GM18868 (cell line): ENCODE measurements at regions not wholly inside any gene's neighbourhood (a gene's known extent, or its start where the extent isn't known, plus 50 kb on each side); places are given as distances from the start of the nearest gene placed in this dataset.

ENCODE experiments used
- ATAC-seq: cut with Tn5 transposase; IDR thresholded peaks from one replicate; pipeline ENCODE4 v1.9.1; 2021; ENCODE audit warnings: mild to moderate bottlenecking, moderate library complexity; ENCODE audit not compliant: unreplicated experiment

DNA sequence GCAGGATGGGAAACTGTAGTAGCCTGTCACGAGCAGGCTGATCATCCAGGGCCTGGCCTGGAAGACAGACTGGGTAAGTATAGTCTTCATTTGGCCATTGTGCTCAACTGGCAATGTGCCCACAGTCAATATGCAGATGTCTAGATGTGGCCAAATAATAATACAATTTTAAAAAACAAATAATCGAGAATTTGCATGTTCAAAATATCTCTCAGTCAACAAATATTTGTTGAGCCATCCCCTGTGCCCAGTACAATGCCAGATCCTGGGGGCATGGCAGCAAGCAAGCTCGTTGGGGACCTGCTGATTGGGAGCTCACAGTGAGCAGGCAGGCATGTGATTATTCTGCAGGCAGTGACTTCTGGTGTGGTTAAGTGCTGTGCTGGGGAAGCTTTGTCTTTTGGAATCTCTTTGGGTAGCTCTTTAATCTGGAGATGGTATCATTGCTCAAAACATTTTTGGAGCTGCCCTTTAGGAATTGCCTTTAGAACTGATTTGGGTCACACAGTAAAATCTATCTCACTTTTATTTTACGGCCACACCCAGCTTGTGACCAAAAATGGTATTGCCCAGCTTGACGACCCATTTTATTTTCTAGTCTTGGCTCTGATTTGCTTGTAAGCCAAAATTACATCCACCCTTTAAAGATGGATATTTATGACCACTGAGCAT, 92.2 kb downstream of the PLCE1 start:
- ATAC-seq = no peak

DNA sequence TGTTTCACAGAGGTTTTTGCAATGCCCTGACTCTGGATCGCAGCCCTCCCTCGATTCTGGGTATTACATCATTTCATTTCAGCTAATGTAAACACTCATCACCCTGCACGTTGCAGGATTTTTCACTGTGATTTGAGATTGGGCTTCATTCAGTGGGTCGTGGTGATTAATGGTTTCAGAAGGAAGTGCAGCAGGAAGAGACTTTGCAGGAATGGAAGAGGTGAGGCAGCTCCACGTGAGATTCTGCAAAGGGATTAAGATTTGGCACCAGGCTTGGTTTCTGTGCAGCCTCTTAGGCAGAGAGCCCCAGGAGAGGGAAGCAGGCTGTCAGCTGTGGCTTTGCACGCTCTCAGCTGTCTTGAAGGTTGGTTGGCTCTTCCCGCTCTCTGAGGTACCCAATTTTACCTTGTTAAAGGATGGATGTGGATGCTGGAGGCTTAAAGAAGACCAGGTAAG, 95.2 kb downstream of the PLCE1 start:
- no peak for ATAC-seq

DNA sequence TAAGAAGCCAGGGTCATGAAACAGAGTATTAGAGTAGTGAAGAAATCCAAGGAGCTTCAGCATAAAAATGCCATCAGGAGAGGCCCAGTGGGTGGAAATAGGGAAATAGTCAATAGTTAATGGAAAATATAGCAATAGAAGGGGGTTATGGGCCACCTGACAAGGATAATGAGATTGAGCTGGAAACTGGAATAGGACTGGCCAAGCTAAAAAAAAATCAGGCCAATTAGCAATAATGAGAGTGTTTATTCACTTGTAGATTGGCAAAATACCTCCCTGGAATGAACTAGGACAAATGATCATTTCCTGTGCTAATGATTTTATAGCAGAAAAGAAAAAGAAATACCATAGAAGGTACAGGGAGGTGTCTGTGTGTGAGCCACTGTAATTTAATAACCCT, 97.9 kb downstream of the PLCE1 start:
- ATAC-seq = no peak

DNA sequence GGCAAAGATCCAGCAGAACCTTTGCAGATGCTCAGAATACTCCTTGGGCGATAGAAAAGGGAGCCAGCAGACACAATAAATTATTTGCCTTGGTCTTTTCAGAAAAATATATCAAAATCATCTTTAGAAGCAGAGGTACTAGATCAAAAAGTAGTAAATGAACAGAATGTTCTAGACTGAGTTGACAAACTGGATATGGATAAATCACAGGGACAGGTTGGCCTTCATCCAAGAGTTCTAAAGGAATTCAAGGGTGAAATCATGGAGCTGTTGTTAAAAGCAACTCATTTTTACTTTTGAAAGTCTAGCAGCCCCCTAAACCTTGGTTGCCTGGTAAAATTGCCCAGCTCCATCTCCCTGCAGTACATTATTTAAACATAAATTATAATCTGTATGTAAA, 99.1 kb downstream of the PLCE1 start:
- ATAC-seq = no peak

DNA sequence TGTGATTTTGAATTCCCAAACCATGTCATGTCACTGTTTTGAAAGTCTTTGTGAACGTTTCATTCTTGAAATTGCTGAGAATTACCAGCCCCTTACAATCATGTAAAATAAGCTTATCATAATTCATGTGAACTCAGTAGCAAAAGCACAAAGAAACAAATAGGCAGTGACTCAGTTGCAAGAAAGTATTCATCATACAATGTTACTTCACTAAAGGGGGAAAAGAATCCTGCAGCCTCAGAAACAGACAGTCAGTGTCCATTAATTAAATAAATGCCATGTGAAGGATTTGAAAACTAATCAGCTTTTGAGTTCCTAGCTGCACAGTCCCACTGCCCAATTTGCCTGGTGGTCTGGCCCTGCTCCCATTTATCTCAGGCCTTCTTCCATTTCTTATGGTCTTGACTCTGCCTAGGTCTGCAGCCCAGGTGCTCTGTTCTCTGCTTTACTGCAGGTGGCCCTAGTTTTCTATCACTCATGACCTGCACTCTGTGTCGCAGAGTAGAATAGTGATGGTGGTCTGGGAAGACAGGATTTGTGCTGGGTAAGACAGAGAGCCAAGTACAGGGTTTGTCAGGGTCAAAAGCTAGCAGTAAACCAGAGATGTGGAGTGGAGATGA, 99.7 kb downstream of the PLCE1 start:
- ATAC-seq = no peak

DNA sequence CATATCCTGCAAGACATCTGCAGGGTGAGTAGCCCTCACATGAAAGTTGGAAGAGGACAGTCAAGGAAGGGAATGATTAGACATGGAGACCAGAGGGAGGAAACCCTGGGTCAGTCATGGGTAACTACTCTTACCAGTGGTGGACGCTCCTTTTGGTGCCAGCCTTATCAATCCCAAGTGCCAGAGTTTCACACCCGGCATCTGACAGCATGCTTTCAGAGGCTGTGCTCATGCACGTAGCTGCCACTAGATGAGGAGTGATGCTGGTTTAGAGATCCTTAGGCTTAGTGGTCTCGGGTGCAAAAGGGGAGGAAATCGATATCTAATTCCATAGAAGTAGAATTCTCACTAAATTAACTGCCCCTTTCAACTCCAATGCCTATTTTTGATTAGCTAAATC, 100.8 kb downstream of the PLCE1 start:
- no peak for ATAC-seq

DNA sequence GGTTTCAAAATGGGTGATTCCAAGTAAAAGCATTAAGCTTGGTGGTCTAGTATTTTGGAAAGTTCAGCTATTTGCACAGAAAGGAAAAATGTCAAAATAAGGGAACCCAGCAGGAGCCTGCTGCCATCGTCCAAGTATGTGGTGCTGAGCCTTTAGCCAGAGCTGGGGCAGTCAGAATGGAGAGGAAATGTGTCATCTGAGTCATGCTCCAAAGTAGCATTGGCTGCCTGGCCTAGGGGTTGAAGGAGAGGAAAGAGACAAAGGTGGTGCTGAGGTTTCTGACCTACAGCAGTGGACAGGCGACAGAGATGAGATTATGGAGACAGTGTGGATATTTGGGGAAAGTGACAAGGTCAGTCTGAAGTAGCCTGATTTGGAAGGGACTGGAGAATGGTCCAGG, 103.9 kb downstream of the PLCE1 start:
- ATAC-seq = no peak

DNA sequence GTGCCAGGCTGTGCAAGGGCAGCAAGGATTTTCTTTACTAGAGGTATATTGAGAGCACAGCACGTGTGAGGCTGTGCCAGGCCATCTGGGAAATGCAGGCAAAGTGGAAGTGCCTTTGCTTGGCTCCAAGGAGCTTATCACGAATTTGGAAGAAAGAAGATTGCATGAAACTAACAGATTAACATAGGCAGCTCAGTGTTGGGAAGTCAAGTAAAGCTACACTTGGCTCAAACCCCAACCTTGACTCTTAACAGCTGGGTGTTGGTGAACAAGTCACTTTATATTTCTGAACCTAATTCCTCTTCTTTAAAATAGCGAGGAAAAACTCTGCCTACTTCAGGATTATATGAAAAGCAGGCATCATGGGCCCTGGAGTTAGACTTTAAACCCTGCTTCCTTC, 105.2 kb downstream of the PLCE1 start:
- no peak for ATAC-seq

DNA sequence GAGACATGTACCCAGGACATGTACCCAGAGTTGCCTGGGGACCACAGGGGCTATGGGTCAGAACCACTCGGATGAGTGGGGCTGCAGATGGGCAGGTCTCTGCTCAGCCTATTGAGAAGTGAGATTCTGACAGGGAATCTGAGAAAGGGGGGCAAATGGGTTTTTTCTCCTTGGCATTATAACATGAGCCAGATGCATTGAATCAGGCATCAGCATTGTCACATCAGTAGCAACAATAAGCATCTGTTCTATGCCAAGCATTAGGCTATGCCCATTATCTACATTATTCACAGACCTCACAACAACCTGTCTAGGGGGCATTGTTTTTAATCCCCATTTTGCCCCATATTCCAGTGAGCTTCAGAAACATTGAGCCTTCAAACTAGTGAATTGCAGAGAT, 108.2 kb downstream of the PLCE1 start:
- ATAC-seq = no peak

DNA sequence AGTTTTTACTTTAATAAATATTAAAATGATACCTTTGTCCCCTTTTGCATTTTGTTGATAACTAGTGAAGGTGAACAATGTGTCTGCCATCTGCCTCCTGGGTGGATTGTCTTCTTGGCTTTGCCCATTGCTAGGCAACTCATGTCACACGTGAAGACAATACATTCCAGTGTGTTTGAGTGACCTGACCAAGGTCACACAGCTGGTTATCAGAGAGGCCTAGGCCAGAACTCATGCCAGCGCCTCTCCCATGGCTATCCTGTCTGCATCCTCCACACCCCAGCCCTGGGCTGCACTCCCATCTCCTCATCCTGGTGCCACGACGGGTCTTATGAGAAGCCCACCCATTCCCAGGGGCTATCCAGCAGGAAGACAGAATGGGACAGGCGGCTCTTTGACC, 108.7 kb downstream of the PLCE1 start:
- ATAC-seq = no peak

DNA sequence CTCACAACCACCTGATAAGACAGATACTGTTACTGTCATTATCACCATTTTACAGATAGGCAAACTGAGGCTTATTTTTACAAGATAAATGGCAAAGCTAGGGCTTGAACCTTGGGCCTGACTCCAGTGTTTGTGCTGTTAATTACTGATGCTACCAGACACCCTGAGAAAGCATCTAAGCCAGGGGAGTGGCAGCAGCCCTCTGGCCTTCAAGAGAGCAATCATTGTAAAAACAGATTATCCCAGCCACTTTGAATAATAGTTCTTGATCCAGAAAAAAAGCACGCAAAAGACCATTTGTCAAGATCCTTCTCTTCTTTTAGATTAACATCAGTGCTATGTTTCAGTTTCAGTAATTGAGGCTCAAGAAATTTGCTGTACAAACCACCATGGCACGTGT, 109.5 kb downstream of the PLCE1 start:
- ATAC-seq = no peak

DNA sequence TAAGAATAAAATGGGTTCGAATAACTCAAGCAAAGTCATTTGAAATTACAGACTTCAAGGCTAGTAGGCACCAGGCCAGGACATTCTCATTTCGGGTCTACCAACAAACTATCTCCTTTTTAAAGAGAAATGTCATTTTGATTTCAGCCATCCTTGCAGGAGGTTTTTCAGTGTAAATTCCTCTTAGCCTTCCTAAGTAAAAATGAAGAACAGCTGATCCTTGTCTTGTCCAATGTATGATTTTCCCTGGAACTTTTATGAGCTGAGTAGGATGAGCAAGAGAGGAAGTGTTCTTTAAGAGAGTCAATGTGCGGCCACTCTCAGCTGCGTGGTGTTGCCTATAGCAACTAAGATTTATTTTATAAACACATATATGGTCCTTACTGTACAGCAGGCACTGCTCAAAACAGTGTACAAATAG, 110.1 kb downstream of the PLCE1 start:
- ATAC-seq = no peak

DNA sequence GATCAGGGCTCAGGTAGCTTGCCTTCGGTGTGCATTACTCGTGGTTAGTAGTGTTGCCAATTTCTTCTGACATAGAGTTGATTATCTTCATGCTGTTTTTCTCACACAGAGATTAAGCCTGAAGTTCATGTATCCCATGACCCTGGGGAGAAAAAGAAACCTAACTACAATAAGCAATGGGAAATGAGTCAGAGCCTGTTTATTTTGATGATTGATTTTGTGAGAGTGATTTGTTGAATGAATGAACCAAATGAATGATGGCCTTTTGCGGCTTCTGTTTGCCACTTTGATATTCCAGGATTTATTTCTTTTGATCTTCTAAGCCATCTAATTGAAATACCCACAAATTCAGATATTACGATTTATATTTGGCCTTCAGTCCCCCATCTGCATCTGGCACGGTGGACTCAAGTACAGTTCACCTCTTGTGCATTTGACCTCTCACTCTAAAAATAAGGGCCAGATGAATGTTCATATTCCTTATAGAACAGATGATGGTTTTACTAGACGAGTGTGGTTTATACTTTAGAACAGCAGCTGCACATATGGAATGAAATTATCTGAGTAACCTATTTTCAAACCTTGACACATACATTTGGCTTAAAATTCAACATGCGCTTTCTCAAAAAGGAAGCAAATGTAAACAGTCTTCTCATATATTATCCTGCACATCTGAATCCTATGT, 110.7 kb downstream of the PLCE1 start:
- ATAC-seq = no peak

DNA sequence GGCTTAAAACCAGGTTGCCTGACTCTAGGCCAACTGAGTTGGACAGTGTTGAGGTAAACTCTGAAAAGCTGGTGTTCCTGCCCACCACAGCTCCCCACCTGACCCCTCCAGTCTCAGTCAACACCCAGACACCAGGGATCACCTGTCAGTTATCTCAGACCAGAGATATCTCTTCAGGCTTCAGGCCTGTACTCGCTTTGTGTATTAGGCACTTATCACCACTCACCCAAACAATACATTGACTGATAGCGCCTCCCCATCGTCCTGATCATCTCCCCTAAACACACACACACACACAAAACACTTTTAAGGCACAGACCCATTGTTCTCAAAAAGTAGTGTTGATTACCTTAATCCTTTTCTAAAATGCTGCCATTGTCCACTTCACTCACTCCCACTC, 111.5 kb downstream of the PLCE1 start:
- ATAC-seq = no peak

DNA sequence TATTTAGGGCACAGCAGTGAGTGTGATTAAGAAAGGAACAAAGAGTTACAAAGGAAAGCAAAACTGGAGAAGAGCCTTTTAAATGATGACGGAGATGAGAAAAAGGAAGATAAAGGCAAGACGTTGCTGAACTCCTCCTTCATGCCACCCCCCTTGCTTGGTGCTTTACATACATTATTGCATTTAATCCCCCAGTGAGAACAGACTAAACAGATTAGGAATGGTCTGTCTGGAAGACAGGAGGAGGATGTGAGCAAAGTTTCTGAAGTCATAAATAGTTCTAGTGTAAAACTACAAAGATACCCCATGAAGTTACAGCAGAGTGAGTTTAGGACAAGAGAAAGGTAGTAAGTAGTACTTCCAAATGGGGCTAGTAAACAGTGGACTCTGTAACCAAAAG, 113.5 kb downstream of the PLCE1 start:
- no peak for ATAC-seq

DNA sequence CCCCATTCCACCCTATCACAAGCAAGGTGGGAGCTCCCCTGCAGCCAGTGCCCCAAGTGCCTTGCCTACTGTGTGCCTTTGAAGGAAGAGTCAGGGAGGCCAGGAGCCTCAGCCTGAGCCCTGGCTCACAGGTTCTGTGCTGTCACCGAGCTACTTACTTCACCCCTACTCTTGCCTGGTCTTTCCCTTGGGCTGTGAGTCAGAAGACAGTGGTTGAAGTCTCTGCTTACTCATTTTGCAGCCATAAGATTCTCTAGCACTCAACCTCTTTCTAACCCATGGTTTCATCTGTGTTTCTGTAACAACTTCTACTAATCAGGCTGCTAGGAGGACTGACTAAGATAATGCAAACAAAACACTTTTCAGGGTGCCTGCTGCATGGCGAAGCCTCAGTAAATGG, 114.5 kb downstream of the PLCE1 start:
- no peak for ATAC-seq

DNA sequence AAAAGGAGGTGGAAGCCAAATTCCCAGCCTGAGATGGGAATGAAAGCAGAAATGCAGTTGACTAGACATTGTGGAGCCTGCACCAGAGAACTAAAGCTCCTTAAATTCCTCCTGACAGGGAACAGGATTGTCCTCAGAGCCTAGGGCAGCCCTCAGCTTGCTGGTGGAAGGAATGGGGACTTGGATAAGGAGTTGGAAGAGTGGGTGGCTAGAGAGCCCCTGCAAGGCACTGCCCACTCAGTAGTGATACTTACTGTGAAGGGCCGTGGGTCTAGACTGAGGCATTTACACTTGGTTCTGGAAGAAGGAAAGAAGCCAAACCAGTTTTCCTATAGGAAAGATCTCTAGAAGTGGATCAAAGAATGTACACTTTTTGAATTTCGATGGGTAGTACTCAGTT, 117.6 kb downstream of the PLCE1 start:
- no peak for ATAC-seq

DNA sequence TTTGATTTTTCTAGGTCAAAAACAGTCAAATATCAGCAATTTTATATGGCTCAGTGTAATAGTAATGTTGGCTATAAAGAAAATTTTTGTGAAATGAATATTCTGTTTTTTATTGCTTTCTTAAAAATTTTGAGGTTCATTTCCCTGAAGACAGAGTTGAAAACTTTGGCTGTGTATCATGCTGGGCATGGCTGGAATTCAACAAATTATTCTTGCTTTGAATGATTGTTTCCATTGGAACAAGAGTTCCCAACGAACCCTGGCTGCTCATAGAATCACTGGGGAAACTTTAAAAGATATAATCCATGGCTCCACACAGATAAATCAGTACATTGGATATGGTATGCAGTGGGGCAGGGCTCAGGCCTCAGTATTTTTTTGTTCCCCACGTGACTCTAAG, 118.6 kb downstream of the PLCE1 start:
- ATAC-seq = no peak

DNA sequence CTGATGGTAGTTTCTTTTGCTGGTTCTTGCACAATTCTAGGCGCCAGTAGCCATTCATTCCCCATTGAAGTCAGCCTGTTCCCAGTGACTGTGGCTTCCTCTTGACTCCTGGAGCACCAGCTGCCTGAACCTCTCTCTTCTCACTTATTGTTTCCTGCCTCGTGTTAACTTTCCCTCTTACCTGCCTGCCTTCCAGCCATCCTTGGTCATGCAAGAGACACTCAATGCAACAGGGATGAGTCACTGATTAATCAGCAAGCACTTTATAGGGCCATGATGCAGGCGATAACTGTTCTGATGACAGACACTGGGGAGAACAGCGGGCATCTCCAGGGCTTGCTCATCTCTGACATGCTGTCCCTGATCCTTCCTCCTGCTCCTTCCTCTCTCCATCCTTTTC, 122.0 kb downstream of the PLCE1 start:
- no peak for ATAC-seq

DNA sequence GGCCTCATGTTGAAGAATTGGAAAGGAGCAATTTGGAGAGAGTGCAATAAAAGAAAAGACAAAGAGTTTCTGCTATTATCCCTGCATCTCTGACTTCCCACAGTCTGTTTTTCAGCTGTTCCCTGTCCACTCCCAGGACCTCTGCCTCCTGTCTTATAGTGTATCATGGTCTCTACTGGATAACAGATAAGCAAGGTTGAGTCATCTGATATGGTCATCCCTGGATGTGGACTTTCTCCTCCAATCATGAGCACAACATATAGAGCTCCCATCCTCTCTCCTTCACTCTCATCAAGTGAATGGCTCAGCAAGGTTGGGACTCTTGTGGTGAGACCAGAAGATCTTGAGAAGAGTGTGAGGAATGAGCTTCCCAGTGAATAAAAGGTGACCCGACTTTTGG, 123.1 kb downstream of the PLCE1 start:
- ATAC-seq = no peak

DNA sequence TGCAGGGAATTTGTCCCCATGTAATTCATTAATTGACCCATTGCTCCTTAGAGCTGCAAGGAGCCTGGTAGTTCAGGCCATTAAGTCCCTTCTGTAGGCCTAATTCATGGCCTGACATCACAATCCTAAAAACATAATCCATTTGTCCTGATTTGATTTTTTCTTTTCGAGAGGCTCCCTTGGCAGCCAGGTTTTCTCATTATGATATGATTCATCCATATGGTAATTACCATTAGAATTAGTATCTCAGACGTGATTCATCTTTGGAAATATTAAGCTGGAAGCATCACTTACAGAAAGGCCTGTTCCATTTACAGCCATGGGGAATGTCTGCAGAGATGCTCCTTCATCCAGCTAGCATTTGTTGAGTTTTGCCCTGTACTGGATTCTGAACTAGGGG, 128.5 kb downstream of the PLCE1 start:
- no peak for ATAC-seq

DNA sequence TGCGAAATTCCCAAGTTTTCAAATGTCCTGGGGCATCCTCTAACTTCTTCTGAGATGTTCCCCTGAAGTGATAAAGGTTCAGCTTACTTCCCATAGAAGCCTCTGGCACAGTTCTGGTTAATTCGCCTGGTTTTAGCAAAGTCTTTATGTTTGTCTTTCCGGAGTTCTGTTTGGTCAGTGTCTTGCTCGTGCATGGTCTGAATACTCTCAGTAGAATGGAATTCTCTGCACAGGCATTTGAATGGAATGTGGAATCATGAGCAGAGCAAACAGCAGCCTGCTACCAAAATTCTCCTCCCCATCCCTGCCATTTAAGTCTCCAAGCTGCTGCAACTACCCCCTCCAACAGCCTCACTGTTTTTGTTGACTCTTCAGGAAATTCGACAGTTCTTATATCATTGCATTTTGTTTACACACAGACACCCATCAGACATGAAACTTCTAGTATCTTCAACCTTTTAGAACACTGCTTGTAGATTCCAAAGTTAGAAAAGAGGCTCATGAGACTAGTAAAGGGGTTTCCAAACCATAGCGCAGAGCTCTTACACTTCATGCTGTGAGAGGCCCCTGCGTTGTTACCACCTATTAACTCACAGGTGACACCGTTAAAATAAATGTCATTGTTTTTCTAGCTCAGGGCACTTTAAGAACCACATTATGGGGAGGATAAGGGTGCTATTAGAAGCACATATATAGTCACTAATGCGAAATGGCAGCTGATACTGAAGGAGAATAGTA, 129.7 kb downstream of the PLCE1 start:
- no peak for ATAC-seq
